DMS 273 (cell line): ENCODE measurements at regions not wholly inside any gene's neighbourhood (a gene's known extent, or its start where the extent isn't known, plus 50 kb on each side); places are given as distances from the start of the nearest gene placed in this dataset.

ENCODE experiments used
- DNase-seq: peaks from one replicate; lab custom pipeline; 2025; ENCODE audit not compliant: unreplicated experiment; lab: John Stamatoyannopoulos, UW

- no peak for DNase-seq
Observed at GRCh38 chr13:34591129-34591528, 350.9 kb upstream of the NBEA start.

- DNase-seq = no peak
Observed at GRCh38 chr13:34591900-34592529, 350.1 kb upstream of the NBEA start.

- no peak for DNase-seq
Observed at GRCh38 chr13:34593658-34594057, 348.4 kb upstream of the NBEA start.

GRCh38 chr13:34594507-34594906 is 347.6 kb upstream of the NBEA start:
- DNase-seq = no peak

GRCh38 chr13:34608331-34608730 is 333.7 kb upstream of the NBEA start:
- DNase-seq = no peak

- no peak for DNase-seq
Observed at GRCh38 chr13:34611671-34612070, 330.4 kb upstream of the NBEA start.

GRCh38 chr13:34617473-34618083 is 324.5 kb upstream of the NBEA start:
- no peak for DNase-seq

- no peak for DNase-seq
Observed at GRCh38 chr13:34618654-34619053, 323.4 kb upstream of the NBEA start.

GRCh38 chr13:34619326-34619725 is 322.7 kb upstream of the NBEA start:
- no peak for DNase-seq

GRCh38 chr13:34620074-34620850 is 321.8 kb upstream of the NBEA start:
- peak; percentile 0 for DNase-seq

GRCh38 chr13:34620862-34621261 is 321.2 kb upstream of the NBEA start:
- no peak for DNase-seq

- DNase-seq = no peak
Observed at GRCh38 chr13:34623331-34623730, 318.7 kb upstream of the NBEA start.

GRCh38 chr13:34627509-34628208 is 314.4 kb upstream of the NBEA start:
- no peak for DNase-seq

GRCh38 chr13:34628209-34628682 is 313.8 kb upstream of the NBEA start:
- no peak for DNase-seq

- DNase-seq = no peak
Observed at GRCh38 chr13:34634448-34634847, 307.6 kb upstream of the NBEA start.

- DNase-seq = no peak
Observed at GRCh38 chr13:34637138-34637537, 304.9 kb upstream of the NBEA start.

- no peak for DNase-seq
Observed at GRCh38 chr13:34637636-34638035, 304.4 kb upstream of the NBEA start.

GRCh38 chr13:34638897-34639296 is 303.2 kb upstream of the NBEA start:
- no peak for DNase-seq

GRCh38 chr13:34640179-34640992 is 301.7 kb upstream of the NBEA start:
- no peak for DNase-seq

- DNase-seq = no peak
Observed at GRCh38 chr13:34640993-34641330, 301.1 kb upstream of the NBEA start.
